GM23338 (cell line): ENCODE measurements at regions not wholly inside any gene's neighbourhood (a gene's known extent, or its start where the extent isn't known, plus 50 kb on each side); places are given as distances from the start of the nearest gene placed in this dataset.

Source experiments
- CREB1 ChIP-seq: fragments of 250-450 bp; sonication (Bioruptor Pico); IDR thresholded peaks from 2 replicates; pipeline ENCODE4 v1.5.0; 2020; ENCODE audit warnings: low read depth, mild to moderate bottlenecking, moderate library complexity
- CTCF ChIP-seq, 2 experiments: fragments of 200-600 bp in 1 of 2; sonication (generic) in 1 of 2; conservative IDR thresholded peaks; 2 replicates each; pipeline versions ENCODE4 v1.5.1 to v1.6.1; 2016 to 2017; ENCODE audit warnings: antibody characterized with exemption in 2 of 2, low read depth in 2 of 2, mild to moderate bottlenecking in 2 of 2, moderate library complexity in 1 of 2
- EZH2 ChIP-seq: fragments of 200-600 bp; sonication (generic); IDR thresholded peaks from one replicate; pipeline ENCODE4 v1.8.0; 2017; ENCODE audit warnings: antibody characterized with exemption, mild to moderate bottlenecking, low read depth; ENCODE audit not compliant: unreplicated experiment
- EZH2phosphoT487 ChIP-seq: fragments of 200-600 bp; sonication (generic); IDR thresholded peaks from one replicate; pipeline ENCODE4 v1.8.1; 2018; ENCODE audit warnings: antibody characterized with exemption; ENCODE audit not compliant: unreplicated experiment
- JUNB ChIP-seq: IDR thresholded peaks from one replicate; pipeline ENCODE4 v1.6.1; 2016; ENCODE audit warnings: antibody characterized with exemption; ENCODE audit not compliant: unreplicated experiment
- NANOG ChIP-seq: IDR thresholded peaks from 2 replicates; pipeline ENCODE4 v1.6.1; 2016; ENCODE audit warnings: antibody characterized with exemption, borderline replicate concordance
- POLR2AphosphoS5 ChIP-seq: IDR thresholded peaks from 2 replicates; pipeline ENCODE4 v1.6.1; 2016; ENCODE audit warnings: antibody characterized with exemption, low read depth
- REST ChIP-seq: IDR thresholded peaks from one replicate; pipeline ENCODE4 v1.6.1; 2018; ENCODE audit warnings: antibody characterized with exemption; ENCODE audit not compliant: unreplicated experiment
- STAT1 ChIP-seq: IDR thresholded peaks from one replicate; pipeline ENCODE4 v1.6.1; 2016; ENCODE audit warnings: antibody characterized with exemption; ENCODE audit not compliant: unreplicated experiment
- ZNF114 ChIP-seq: fragments of 250-450 bp; sonication (Bioruptor Pico); IDR thresholded peaks from 2 replicates; pipeline ENCODE4 v1.5.0; 2020; ENCODE audit warnings: mild to moderate bottlenecking, moderate library complexity
- ZNF331 ChIP-seq: fragments of 250-450 bp; sonication (Bioruptor Pico); IDR thresholded peaks from 2 replicates; pipeline ENCODE4 v1.5.0; 2020; ENCODE audit warnings: low read depth, mild to moderate bottlenecking, moderate library complexity
- ZNF462 ChIP-seq: fragments of 250-450 bp; sonication (Bioruptor Pico); IDR thresholded peaks from 2 replicates; pipeline ENCODE4 v1.5.0; 2020; ENCODE audit warnings: mild to moderate bottlenecking, moderate library complexity

GRCh38 chr4:155119006-155119405 lies 89.4 kb upstream of the NPY2R start:
- TF ChIP-seq REST (no peak), ZNF331 (no peak), CTCF (conservative IDR thresholded peaks at IDR 0.05; ENCODE audit: low read depth in 2 of 2) (no peak), POLR2AphosphoS5 (no peak), CREB1 (CRISPR knock-in tag) (no peak), EZH2phosphoT487 (no peak), EZH2 (no peak), JUNB (no peak), NANOG (no peak), ZNF114 (CRISPR knock-in tag) (no peak), STAT1 (no peak), ZNF462 (no peak)
